IgD-negative memory B cell (primary cell): ENCODE measurements at regions not wholly inside any gene's neighbourhood (a gene's known extent, or its start where the extent isn't known, plus 50 kb on each side); places are given as distances from the start of the nearest gene placed in this dataset.

Experiments
- H3K27ac Mint-ChIP-seq, 3 donors: one replicate each; pipeline ENCODE4 v1.8.0; 2020 to 2022; ENCODE audit warnings: mild to moderate bottlenecking in 3 of 3, mixed read lengths in 3 of 3, moderate library complexity in 1 of 3
- H3K27me3 Mint-ChIP-seq: one replicate; pipeline ENCODE4 v1.8.0; 2021; ENCODE audit warnings: mixed read lengths
- H3K36me3 Mint-ChIP-seq: one replicate; pipeline ENCODE4 v1.8.0; 2020; ENCODE audit warnings: mild to moderate bottlenecking, mixed read lengths
- H3K4me1 Mint-ChIP-seq, 3 donors: one replicate each; pipeline ENCODE4 v1.8.0; 2020 to 2022; ENCODE audit warnings: mixed read lengths in 3 of 3, mild to moderate bottlenecking in 1 of 3
- H3K4me3 Mint-ChIP-seq, 4 donors: one replicate each; pipeline ENCODE4 v1.8.0; 2020 to 2022; ENCODE audit warnings: mild to moderate bottlenecking in 4 of 4, mixed read lengths in 4 of 4, moderate library complexity in 3 of 4
- H3K9me3 Mint-ChIP-seq, 3 donors: one replicate each; pipeline ENCODE4 v1.8.0; 2020 to 2021; ENCODE audit warnings: mixed read lengths in 3 of 3, mild to moderate bottlenecking in 1 of 3

DNA sequence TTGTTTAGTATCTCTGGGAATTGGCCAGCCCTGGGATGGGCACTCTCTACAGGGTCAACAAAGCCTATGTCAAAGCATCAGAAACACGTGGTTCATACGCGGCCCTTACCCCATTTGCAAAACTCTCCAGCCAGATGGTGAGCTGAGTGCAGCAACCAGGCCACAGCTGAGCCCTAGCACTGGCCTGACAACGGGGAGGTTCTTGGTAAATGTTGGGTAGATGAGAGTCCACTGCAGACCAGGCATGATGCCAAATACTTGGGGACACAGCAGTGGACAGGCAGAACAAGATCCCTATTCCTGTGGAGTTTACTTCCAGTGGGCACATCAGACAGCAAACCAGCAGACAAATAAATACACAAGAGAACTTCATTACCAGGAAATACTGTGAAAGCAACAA, 172.1 kb upstream of the SYT13 start:
- Mint-ChIP-seq H3K4me1 (no peaks in the 10 kb centered on the region), H3K36me3 (no peaks in the 10 kb centered on the region), H3K4me3 (no peak overlapping the region), H3K9me3 (peaks cover 0 to 3% (median 0%) of the 10 kb centered on the region in 3 donors), H3K27ac (no peak overlapping the region), H3K27me3 (peaks cover 8% of the 10 kb centered on the region)

DNA sequence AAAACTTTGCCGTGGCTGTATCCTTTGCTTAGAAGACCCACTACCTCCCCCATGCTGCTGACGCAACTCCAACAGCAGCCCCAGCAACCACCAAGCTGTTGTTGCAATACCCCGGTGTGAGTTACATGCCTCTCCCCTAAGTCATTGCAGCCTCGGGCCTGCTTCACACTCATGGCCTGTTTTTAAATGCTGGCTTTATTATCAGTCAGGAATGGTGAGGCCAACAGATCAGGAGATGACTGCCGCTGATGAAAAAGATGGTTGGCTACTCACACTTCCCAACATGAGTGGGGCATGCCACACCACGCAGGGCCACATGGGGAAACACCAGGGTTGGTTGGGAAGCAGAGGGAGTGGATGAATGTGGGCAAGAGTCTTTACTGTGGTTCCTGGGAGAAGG, 171.5 kb upstream of the SYT13 start:
- Mint-ChIP-seq H3K27me3 (peaks cover 8% of the 10 kb centered on the region), H3K4me1 (no peaks in the 10 kb centered on the region), H3K9me3 (peaks cover 0 to 3% (median 0%) of the 10 kb centered on the region in 3 donors), H3K27ac (no peak overlapping the region), H3K4me3 (no peak overlapping the region), H3K36me3 (no peaks in the 10 kb centered on the region)

DNA sequence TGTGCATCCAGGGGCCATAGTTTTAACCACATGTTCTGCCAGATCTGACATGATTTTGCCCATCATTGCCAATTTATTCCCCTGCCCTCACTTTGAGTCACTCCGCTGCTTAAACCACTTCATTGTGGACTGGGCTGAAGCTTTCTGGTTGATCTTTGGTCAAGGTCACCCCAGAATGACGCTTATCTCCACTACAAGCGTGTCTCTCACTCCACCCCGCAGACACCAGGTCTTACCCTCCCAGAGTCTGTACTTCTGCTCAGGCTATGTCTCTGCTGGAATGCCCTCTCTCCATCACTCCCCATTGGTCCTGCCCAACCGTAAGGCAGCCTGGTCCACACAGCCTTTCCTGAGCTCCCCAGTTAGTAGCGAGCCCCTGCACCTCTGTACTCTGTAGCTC, 170.5 kb upstream of the SYT13 start:
- no peak overlapping the region for H3K4me3 Mint-ChIP-seq
- H3K27ac Mint-ChIP-seq: no peak overlapping the region

DNA sequence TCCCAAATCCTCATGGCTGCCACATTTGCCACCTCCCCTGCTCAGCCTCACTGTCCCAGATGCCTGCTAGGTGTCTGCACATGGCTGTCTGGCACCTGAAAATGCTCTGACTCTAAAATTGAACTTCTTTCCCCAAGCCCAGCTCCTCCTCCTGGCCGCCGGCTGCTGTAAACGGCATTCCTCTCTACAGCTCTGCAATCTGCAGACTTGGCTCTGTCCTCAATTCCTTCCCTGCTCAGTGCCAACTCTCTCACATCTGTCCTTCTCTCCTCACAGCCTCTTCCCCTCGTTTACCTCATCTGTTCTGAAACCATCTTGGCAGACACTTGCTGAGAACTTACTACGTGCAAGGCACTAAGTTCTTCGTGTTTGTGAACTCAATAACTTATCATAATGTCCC, 169.4 kb upstream of the SYT13 start:
- H3K36me3 Mint-ChIP-seq: no peaks in the 10 kb centered on the region
- H3K4me1 Mint-ChIP-seq: no peaks in the 10 kb centered on the region
- peaks cover 0 to 3% (median 0%) of the 10 kb centered on the region in 3 donors for H3K9me3 Mint-ChIP-seq
- no peak overlapping the region for H3K27ac Mint-ChIP-seq
- peaks cover 8% of the 10 kb centered on the region for H3K27me3 Mint-ChIP-seq
- no peak overlapping the region for H3K4me3 Mint-ChIP-seq

More for the DNA sequence above, 170.5 kb upstream of the SYT13 start:
- peaks cover 8% of the 10 kb centered on the region for H3K27me3 Mint-ChIP-seq
- peaks cover 0 to 3% (median 0%) of the 10 kb centered on the region in 3 donors for H3K9me3 Mint-ChIP-seq
- H3K36me3 Mint-ChIP-seq: no peaks in the 10 kb centered on the region
- no peaks in the 10 kb centered on the region for H3K4me1 Mint-ChIP-seq

DNA sequence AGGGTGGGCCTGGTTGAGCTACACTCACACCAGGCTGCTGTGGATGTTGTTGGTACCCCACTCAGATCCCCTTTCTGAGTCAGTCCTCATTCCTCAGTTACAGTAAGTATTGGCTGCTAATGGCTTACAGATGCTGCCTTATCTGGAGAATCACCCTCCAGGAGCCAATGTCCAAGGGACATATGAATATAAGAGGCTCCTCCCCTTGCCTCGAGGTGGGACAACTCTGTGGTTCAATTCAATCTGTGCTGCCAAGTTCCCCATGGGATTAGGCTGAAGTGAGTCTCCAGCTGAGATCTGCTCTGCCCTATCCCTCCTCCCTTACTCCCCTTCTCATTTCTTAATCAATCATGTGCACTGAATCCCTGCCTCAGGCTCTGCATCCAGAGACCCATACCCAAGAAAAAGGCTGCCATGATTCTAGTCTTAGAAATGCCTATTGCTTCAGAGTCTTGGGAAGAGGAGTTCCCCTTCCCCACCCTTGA, 168.8 kb upstream of the SYT13 start:
- Mint-ChIP-seq H3K4me1 (no peaks in the 10 kb centered on the region), H3K27me3 (peaks cover 8% of the 10 kb centered on the region), H3K4me3 (no peak overlapping the region), H3K9me3 (peaks cover 0 to 3% (median 0%) of the 10 kb centered on the region in 3 donors), H3K27ac (no peak overlapping the region), H3K36me3 (no peaks in the 10 kb centered on the region)

DNA sequence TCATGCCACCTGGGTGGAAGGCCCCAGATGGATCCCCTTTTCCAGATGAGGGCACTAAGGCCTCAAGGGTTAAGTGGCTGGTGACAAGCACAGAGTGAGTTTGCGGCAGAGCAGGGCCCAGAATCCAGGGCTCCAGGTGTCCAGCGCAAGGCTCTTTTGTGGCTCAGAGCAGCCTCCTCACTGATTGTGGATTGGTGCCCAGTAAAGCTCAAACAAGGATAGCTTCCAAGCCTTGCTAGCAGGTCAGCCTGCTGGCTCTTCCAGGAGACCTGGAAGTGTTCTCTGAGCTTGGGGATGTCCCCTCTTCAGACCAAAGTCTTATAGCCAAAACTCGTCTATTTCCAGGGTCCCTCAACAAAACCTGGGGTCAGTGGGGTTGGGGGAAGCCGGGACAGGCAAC, 167.6 kb upstream of the SYT13 start:
- peaks cover 0 to 3% (median 0%) of the 10 kb centered on the region in 3 donors for H3K9me3 Mint-ChIP-seq
- no peaks in the 10 kb centered on the region for H3K4me1 Mint-ChIP-seq
- no peaks in the 10 kb centered on the region for H3K36me3 Mint-ChIP-seq
- peaks cover 7% of the 10 kb centered on the region for H3K27me3 Mint-ChIP-seq
- H3K4me3 Mint-ChIP-seq: no peak overlapping the region
- H3K27ac Mint-ChIP-seq: no peak overlapping the region

DNA sequence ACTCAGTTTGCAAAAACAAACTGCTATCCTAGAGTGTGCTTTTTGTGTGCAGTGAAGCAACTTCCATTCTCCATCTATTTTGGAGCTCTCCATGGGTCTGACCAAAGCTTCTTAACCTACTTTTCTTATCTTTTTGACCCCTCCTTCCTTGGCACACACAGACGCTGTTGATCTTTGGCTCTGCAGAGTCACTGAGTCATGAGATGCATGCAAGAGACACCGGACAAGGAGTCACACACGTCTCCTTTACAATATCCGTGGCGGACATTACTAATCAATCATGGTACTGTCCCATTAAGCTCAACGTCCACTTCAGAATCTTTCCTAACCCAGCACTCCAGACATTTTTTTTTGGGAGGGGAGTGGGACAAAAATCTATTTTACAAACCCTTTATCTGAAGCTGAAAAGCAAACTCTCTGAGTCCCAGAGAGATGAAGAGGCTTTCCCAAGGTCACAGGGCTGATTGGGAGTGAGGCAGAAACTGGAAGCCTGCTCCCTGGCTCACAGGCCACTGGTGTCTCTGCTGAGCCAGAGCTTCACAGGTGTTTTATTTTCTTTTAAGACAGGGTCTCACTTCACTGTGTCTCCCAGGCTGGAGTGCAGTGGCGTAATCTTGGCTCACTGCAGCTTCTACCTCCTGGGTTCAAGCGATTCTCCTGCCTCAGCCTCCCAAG, 165.8 kb upstream of the SYT13 start:
- H3K27ac Mint-ChIP-seq: no peak overlapping the region
- H3K36me3 Mint-ChIP-seq: no peaks in the 10 kb centered on the region
- no peak overlapping the region for H3K4me3 Mint-ChIP-seq
- no peaks in the 10 kb centered on the region for H3K9me3 Mint-ChIP-seq
- no peaks in the 10 kb centered on the region for H3K4me1 Mint-ChIP-seq
- peaks cover 1% of the 10 kb centered on the region for H3K27me3 Mint-ChIP-seq

DNA sequence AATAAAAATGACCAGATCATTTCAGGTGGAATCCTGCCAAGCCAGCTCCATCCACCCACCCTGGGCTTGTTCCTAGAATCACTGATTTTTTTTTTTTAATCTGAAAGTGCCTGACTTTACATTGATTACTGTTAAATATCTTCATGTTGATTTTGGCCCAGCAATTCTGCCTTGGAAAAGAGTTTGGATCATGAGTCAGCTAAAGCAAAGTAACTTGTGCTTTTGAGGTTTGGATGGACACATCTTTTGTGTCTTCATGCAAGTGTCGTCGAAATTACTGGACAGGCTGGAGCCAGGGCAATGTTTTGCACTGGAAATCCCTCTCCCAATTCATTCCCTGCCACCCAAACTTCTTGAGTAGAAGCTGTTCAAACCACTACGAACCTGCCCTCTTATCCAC, 164.0 kb upstream of the SYT13 start:
- peaks cover 0 to 2% (median 0%) of the 10 kb centered on the region in 3 donors for H3K9me3 Mint-ChIP-seq
- no peak overlapping the region for H3K27ac Mint-ChIP-seq
- H3K4me1 Mint-ChIP-seq: no peaks in the 10 kb centered on the region
- H3K27me3 Mint-ChIP-seq: peaks cover 3% of the 10 kb centered on the region
- no peaks in the 10 kb centered on the region for H3K36me3 Mint-ChIP-seq
- no peak overlapping the region for H3K4me3 Mint-ChIP-seq

DNA sequence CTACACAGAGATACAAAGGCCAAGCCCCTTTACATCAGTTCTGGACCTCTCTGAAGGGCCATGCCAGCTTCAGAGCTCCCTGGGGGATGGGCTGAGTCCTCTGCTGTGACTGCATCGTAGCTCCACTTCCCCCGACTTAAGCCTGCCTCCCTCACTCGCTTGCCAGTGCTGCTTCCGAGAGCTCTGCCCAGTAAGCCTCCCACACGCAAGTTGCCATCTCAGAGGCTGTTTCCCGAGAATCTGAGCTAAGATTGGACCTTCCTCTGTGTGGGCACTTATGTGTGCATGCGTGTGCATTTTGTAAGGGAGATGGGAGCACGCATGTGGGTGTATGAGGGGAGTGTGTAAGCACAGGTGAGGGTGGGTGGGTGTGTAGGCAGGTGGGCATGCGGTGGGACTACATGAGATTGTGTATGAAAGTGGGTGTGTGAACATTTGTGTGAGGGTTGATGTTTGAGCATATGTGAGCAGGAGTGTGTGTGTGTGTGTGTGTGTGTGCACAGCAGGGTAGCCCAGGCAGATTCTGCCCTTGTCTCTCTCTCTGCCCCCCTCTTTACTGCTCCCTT, 163.0 kb upstream of the SYT13 start:
- no peaks in the 10 kb centered on the region for H3K4me1 Mint-ChIP-seq
- no peak overlapping the region for H3K4me3 Mint-ChIP-seq
- H3K27ac Mint-ChIP-seq: no peak overlapping the region
- H3K27me3 Mint-ChIP-seq: peaks cover 3% of the 10 kb centered on the region
- H3K36me3 Mint-ChIP-seq: no peaks in the 10 kb centered on the region
- H3K9me3 Mint-ChIP-seq: peaks cover 0 to 2% (median 0%) of the 10 kb centered on the region in 3 donors

DNA sequence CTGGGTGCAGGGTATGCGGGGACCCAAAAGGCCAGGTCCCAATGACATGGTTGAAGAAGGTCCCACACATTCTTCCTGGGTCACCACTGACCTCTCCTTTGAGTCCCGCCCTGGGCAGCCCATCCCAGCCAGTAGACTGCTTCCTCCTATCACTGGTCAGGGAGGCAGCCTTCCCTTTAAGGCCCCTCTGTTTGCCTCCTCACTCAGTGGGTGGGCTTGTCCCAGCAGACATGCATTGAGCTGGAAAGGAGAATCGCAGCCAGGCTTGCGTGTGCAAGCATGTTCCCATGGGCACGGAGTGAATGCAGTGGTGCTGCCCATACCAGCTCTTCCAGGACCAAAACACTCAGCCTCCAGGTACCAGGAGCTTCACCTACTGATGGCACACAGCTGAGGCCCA, 162.4 kb upstream of the SYT13 start:
- peaks cover 9% of the 10 kb centered on the region for H3K27me3 Mint-ChIP-seq
- H3K27ac Mint-ChIP-seq: no peak overlapping the region
- H3K36me3 Mint-ChIP-seq: no peaks in the 10 kb centered on the region
- H3K9me3 Mint-ChIP-seq: peaks cover 0 to 2% (median 0%) of the 10 kb centered on the region in 3 donors
- no peak overlapping the region for H3K4me3 Mint-ChIP-seq
- no peaks in the 10 kb centered on the region for H3K4me1 Mint-ChIP-seq

DNA sequence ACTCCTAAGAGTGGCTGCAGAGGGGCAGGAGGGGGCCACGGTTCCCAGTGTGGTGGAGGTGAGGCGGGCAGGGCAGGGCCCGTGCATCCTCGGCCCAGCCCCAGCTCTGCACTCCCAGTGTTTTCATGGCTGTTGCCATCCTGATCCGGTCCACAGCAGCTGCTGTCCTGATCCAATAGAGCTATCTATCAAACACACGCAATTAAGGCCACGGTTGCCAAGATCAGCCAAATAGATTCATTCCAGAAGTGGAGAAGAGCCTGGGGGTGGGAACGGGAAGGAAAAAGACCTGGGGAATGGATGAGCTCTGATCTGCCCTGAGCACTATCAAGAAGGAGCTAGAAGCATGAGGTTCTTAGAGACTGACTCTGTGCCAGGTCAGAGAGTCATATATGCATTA, 160.9 kb upstream of the SYT13 start:
- H3K36me3 Mint-ChIP-seq: no peaks in the 10 kb centered on the region
- peaks cover 13% of the 10 kb centered on the region for H3K27me3 Mint-ChIP-seq
- no peaks in the 10 kb centered on the region for H3K4me1 Mint-ChIP-seq
- H3K27ac Mint-ChIP-seq: no peak overlapping the region
- peaks cover 0 to 2% (median 0%) of the 10 kb centered on the region in 3 donors for H3K9me3 Mint-ChIP-seq
- H3K4me3 Mint-ChIP-seq: no peak overlapping the region

DNA sequence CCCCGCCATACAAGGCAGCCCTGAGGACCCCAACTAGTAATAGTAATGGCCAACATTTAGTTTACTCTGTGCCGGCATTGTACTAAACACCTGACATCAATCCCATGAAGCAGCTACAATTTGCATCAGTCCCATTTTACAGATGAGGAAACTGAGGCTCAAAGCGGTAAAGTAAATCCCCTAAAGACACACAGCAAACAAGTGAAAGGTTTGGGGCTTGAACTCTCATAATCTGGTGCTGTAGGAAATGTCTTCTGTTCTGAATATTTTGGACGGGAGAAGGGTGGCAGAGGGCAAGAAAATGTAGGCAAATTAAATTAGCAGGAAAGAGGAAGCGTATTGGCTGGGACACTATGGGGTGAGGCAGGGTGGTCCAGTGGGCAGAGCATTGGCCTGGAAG, 160.3 kb upstream of the SYT13 start:
- no peaks in the 10 kb centered on the region for H3K4me1 Mint-ChIP-seq
- peak overlapping the region in 1 of 3 donors; percentile 11 for H3K27ac Mint-ChIP-seq
- H3K4me3 Mint-ChIP-seq: no peak overlapping the region
- peaks cover 13% of the 10 kb centered on the region for H3K27me3 Mint-ChIP-seq
- no peaks in the 10 kb centered on the region for H3K36me3 Mint-ChIP-seq
- H3K9me3 Mint-ChIP-seq: peaks cover 0 to 2% (median 0%) of the 10 kb centered on the region in 3 donors

DNA sequence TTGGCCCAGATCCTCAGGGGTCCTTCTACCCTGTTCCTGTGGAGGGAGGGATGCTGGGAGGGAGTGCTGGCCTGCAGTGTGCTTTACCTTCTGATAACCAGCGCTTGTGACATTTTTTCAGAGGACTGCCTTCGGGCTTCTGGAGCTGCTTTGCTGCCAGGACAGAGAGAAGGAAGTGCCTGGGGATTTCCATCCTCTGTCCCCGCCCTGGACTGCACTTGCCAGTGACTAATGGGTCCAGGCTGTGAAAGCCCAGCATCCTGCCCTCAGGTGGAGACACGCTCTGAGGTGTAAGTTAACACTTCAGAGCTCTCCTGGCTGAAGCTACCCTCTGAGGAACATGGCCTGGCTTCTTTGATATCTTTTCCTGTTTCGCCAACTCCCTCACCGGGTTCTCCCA, 158.7 kb upstream of the SYT13 start:
- no peaks in the 10 kb centered on the region for H3K36me3 Mint-ChIP-seq
- no peak overlapping the region for H3K27ac Mint-ChIP-seq
- peaks cover 13% of the 10 kb centered on the region for H3K27me3 Mint-ChIP-seq
- no peak overlapping the region for H3K4me3 Mint-ChIP-seq
- H3K9me3 Mint-ChIP-seq: peaks cover 0 to 7% (median 7%) of the 10 kb centered on the region in 3 donors
- no peaks in the 10 kb centered on the region for H3K4me1 Mint-ChIP-seq

DNA sequence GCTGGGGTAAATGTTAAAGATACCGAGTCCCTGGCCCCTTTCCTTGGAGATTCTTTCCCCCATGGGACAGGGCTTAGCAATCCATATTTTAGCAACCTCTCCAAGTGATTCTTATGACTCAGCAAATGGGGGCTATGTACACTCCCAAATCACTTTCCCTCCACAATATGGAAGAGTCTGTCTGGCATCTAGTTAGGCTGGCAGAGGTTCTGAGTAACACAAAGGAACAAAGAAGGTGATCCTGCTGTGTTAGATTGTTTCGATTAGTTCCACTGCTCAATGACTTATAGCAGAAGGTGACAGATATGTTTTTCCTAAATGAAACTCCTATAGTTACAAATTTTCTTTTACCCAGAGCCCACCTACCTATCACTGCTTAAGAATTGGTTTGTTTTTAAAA, 154.0 kb upstream of the SYT13 start:
- Mint-ChIP-seq H3K27me3 (peaks cover 19% of the 10 kb centered on the region), H3K27ac (no peak overlapping the region), H3K36me3 (no peaks in the 10 kb centered on the region), H3K4me1 (no peaks in the 10 kb centered on the region), H3K4me3 (no peak overlapping the region), H3K9me3 (peaks cover 0 to 13% (median 13%) of the 10 kb centered on the region in 3 donors)

DNA sequence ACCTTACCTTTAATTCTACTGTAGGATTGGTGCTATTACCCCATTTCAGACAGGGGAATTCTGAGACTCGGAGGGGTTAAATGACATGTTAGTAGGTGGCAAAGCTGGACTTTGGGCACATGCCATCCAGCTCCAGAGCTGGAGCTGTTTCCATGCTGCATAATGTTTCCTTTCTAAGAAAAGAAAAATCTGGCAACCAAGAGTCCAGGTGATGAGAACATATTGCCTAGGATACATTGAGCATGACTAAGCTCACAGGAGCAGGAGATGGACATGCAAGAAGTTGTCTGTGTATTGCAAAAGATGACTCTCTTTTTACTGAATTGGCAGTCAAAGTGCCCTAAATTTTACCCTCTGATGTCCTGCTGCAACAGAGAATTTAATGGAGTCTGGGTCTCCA, 150.8 kb upstream of the SYT13 start:
- Mint-ChIP-seq H3K4me1 (no peaks in the 10 kb centered on the region), H3K9me3 (peaks cover 2 to 13% (median 13%) of the 10 kb centered on the region in 3 donors), H3K4me3 (no peak overlapping the region), H3K36me3 (no peaks in the 10 kb centered on the region), H3K27ac (no peak overlapping the region), H3K27me3 (peaks cover 17% of the 10 kb centered on the region)

DNA sequence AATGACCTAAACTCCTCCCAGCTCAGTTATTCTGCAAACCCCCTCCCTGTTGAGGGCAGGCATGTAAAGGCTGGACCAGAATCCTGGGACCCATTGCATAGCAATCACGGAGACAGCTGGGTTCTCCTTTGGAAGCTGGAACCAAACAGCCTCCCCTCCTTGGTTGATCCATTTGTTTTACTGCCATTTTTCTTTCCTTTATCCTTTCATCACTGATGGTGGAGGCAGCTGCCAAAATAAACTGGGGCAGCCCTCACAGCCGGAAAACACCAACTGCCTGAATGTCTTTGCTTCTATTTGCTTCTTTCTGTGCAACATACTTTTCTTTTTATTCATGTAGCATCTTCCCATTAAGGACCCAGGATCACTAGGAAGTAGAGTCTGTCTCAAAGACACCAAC, 150.0 kb upstream of the SYT13 start:
- Mint-ChIP-seq H3K9me3 (peaks cover 2 to 13% (median 13%) of the 10 kb centered on the region in 3 donors), H3K27ac (no peak overlapping the region), H3K27me3 (peaks cover 17% of the 10 kb centered on the region)

More for the DNA sequence above, 150.0 kb upstream of the SYT13 start:
- no peaks in the 10 kb centered on the region for H3K4me1 Mint-ChIP-seq
- H3K4me3 Mint-ChIP-seq: no peak overlapping the region
- no peaks in the 10 kb centered on the region for H3K36me3 Mint-ChIP-seq
